ENCODE measurements at regions not wholly inside any gene's neighbourhood (a gene's known extent, or its start where the extent isn't known, plus 50 kb on each side); places are given as distances from the start of the nearest gene placed in this dataset.

DNA sequence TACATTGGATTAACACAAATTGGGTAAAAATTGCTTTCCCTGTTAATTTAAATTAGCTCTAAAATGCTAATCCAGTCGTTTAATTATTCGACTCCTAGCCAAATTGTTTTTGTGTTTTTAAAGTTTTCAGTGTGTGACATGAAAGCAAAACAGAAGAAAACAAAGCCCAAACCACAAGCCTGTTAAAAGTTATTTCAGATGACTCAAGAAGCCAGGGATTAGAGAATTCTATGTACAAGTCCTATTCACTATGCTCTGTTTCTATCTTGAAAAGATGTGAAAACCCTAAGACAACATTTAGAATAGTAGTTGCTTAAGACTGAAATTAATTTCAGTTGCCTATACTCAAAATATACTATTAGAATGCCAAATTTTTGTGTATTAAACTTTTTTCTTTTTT is 294.8 kb upstream of the ADAMTS5 start:
- Mint-ChIP-seq H3K27ac (no peak overlapping the region), H3K36me3 (ENCODE audit: low read depth) (no peaks in the 10 kb centered on the region), H3K4me1 (no peaks in the 10 kb centered on the region), H3K4me3 (no peak overlapping the region), H3K9me3 (peaks cover 4% of the 10 kb centered on the region), H3K27me3 (ENCODE audit: low read depth) (no peaks in the 10 kb centered on the region)
- TF ChIP-seq, protein P1, sequence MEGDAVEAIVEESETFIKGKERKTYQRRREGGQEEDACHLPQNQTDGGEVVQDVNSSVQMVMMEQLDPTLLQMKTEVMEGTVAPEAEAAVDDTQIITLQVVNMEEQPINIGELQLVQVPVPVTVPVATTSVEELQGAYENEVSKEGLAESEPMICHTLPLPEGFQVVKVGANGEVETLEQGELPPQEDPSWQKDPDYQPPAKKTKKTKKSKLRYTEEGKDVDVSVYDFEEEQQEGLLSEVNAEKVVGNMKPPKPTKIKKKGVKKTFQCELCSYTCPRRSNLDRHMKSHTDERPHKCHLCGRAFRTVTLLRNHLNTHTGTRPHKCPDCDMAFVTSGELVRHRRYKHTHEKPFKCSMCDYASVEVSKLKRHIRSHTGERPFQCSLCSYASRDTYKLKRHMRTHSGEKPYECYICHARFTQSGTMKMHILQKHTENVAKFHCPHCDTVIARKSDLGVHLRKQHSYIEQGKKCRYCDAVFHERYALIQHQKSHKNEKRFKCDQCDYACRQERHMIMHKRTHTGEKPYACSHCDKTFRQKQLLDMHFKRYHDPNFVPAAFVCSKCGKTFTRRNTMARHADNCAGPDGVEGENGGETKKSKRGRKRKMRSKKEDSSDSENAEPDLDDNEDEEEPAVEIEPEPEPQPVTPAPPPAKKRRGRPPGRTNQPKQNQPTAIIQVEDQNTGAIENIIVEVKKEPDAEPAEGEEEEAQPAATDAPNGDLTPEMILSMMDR (IDR thresholded peaks at IDR 0.05; ENCODE audit: unreplicated experiment in 3 of 3): no peak

DNA sequence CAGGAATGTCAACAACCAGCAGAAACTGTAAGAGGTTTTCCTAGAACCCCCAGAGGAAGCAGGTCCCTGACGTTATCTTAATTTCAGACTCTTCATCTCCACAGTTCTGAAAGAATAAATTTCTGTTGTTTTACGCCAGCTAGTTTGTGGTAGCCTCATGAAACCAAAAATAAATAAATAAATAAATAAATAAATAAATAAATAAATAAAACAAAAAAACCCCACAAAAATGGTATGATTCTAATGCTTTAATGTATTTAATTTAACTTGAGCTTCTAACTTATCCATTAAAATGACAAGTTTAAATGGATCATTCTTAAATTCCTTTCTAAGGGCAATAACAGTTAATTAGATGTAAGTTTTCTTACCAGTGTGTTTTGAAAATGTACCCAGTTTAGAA is 293.8 kb upstream of the ADAMTS5 start:
- peaks cover 4% of the 10 kb centered on the region for H3K9me3 Mint-ChIP-seq
- TF ChIP-seq, protein P1 (IDR thresholded peaks at IDR 0.05; ENCODE audit: unreplicated experiment in 3 of 3): no peak
- no peaks in the 10 kb centered on the region for H3K27me3 Mint-ChIP-seq (ENCODE audit: low read depth)
- H3K36me3 Mint-ChIP-seq (ENCODE audit: low read depth): no peaks in the 10 kb centered on the region
- no peaks in the 10 kb centered on the region for H3K4me1 Mint-ChIP-seq
- no peak overlapping the region for H3K27ac Mint-ChIP-seq
- H3K4me3 Mint-ChIP-seq: no peak overlapping the region

DNA sequence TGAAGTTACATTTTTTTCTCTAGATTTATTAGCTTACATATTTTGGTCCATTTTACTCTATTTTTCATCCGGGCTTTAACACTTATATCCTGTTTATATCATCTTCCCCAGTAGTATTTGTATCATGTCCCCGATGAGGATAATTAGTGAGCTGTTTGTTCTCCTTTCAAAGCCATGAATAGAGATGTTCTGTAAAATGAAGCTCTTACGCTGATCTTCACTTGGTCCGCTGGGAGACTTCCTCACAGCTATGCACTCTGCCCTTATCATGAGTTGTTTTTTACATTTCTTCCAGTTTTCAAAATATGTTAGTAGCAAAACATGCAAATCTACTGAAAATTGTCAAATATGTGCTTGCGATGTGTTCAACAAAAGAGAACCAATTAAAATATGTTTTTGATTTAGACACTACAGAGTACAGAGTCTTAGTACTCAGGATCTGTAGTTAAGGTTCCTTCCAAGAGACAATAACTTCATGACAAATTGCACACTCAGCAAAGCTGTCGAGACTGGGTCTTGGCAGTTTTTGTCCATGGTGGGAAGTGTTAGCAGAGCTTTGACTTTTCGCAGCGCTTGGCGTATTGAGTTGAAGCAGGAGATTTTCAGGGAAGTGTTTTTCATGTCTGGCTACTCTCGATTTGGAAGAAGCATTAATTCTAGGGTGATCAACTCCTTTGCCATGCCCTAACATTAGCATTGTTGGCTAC is 292.0 kb upstream of the ADAMTS5 start:
- H3K9me3 Mint-ChIP-seq: peaks cover 4% of the 10 kb centered on the region
- H3K4me3 Mint-ChIP-seq: no peak overlapping the region
- no peaks in the 10 kb centered on the region for H3K27me3 Mint-ChIP-seq (ENCODE audit: low read depth)
- H3K27ac Mint-ChIP-seq: peak overlapping the region in 2 of 3 experiments; percentile 13 to 38
- no peaks in the 10 kb centered on the region for H3K36me3 Mint-ChIP-seq (ENCODE audit: low read depth)
- H3K4me1 Mint-ChIP-seq: no peaks in the 10 kb centered on the region
- TF ChIP-seq, protein P1 (IDR thresholded peaks at IDR 0.05; ENCODE audit: unreplicated experiment in 3 of 3): no peak

DNA sequence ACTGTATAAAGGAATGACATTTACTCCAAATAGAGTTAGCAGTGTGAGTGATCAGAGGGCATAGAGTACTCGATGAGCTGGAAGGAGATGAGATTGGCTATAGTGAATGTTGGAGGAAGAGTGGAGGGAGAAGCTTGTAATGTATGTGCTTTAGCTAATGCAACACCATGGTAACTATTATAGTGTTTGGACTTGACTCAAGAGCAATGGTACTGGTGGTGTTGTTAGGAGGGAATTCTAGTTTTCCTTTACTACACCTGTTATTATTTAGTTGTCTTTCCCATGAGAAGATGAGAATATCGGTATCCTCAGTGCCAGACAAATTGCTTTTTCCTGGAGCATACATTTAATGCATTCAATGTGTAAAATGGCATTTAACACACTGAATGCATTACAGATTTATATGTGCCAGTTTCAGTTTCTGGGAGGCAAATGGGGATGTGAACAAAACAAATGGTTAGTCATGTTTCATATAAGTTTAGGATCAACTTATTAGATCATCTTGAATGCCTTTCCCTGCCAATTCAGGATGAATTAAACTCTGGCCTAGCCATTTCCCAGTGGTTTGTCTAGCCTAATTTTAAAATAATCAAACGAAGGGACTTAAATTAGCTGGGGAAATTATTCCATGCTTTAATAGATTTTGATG is 291.1 kb upstream of the ADAMTS5 start:
- Mint-ChIP-seq H3K4me3 (no peak overlapping the region), H3K4me1 (no peaks in the 10 kb centered on the region), H3K9me3 (peaks cover 4% of the 10 kb centered on the region), H3K27me3 (ENCODE audit: low read depth) (no peaks in the 10 kb centered on the region), H3K36me3 (ENCODE audit: low read depth) (no peaks in the 10 kb centered on the region), H3K27ac (no peak overlapping the region)
- TF ChIP-seq, protein P1 (IDR thresholded peaks at IDR 0.05; ENCODE audit: unreplicated experiment in 3 of 3): no peak

DNA sequence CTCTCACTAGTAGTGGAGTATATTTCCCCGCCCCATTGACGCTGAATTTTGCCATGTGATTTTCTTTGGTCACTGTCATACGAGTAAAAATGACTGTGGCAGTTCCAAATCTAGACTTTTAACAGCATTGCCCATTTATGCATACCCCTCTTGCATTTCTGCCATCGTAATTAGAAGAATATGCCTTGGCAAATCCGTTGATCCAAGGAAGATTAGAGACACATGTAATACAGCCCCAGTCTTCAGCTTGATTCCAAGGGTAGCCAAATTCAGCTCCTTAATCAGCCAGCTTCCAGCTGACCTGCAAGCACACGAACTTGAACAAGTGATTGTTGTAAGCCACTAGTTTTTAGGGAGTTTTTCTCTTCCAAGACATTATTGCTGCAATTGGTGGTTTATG is 290.3 kb upstream of the ADAMTS5 start:
- no peak overlapping the region for H3K4me3 Mint-ChIP-seq
- peaks cover 4% of the 10 kb centered on the region for H3K9me3 Mint-ChIP-seq
- TF ChIP-seq, protein P1 (IDR thresholded peaks at IDR 0.05; ENCODE audit: unreplicated experiment in 3 of 3): no peak
- H3K27ac Mint-ChIP-seq: no peak overlapping the region
- H3K27me3 Mint-ChIP-seq (ENCODE audit: low read depth): no peaks in the 10 kb centered on the region
- no peaks in the 10 kb centered on the region for H3K4me1 Mint-ChIP-seq
- no peaks in the 10 kb centered on the region for H3K36me3 Mint-ChIP-seq (ENCODE audit: low read depth)

DNA sequence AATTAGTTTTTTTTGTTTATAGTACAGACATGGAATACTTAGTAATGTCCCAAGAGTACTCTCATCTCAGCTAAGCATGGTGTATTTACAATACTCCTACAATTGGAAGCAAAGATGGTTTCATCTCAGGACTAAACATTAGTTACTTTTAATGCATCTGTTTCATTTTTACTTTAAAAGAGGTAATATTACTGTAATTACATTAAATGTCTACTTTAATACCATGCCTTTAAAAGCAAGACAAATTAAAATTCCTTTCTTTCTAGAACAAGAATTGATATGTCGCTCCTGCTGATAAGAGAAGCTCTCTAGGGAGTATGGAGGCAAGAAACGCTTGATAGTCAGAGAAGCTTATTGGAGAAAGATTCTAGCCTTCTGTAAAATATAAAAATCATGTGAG is 284.9 kb upstream of the ADAMTS5 start:
- Mint-ChIP-seq H3K27ac (peak overlapping the region in 1 of 3 experiments; percentile 61), H3K4me3 (no peak overlapping the region), H3K9me3 (peaks cover 8% of the 10 kb centered on the region), H3K36me3 (ENCODE audit: low read depth) (no peaks in the 10 kb centered on the region), H3K27me3 (ENCODE audit: low read depth) (peaks cover 3% of the 10 kb centered on the region), H3K4me1 (peaks cover 4% of the 10 kb centered on the region)
- TF ChIP-seq, protein P1 (IDR thresholded peaks at IDR 0.05; ENCODE audit: unreplicated experiment in 3 of 3): no peak

All from nephron (organoid).